H1 (cell line): ENCODE measurements at regions not wholly inside any gene's neighbourhood (a gene's known extent, or its start where the extent isn't known, plus 50 kb on each side); places are given as distances from the start of the nearest gene placed in this dataset.

Experiments
- CREB1 ChIP-seq: IDR thresholded peaks from 2 replicates; pipeline ENCODE4 v1.6.1; 2012; ENCODE audit warnings: inconsistent platforms
- CTCF ChIP-seq, 3 experiments: IDR thresholded peaks; 1 replicate in 2 of 3; 2 replicates in 1 of 3; pipeline versions ENCODE4 v1.5.1 to v1.6.1; 2011; ENCODE audit warnings: low read length in 3 of 3, mild to moderate bottlenecking in 3 of 3, inconsistent platforms in 2 of 3, low read depth in 1 of 3, moderate library complexity in 1 of 3; ENCODE audit not compliant: insufficient read depth in 1 of 3; ENCODE audit errors: control extremely low read depth in 1 of 3
- POLR2AphosphoS5 ChIP-seq: IDR thresholded peaks from 2 replicates; pipeline ENCODE4 v1.6.1; 2011; ENCODE audit warnings: low read depth, low read length

GRCh38 chr14:101179691-101180211 lies 276.2 kb upstream of the RTL1 start:
- TF ChIP-seq POLR2AphosphoS5 (no peak), CTCF (IDR thresholded peaks at IDR 0.05; ENCODE audit: control extremely low read depth in 1 of 3, insufficient read depth in 1 of 3, low read depth in 1 of 3, low read length in 3 of 3) (no peak), CREB1 (no peak)
